ENCODE measurements at regions not wholly inside any gene's neighbourhood (a gene's known extent, or its start where the extent isn't known, plus 50 kb on each side); places are given as distances from the start of the nearest gene placed in this dataset.

DNA sequence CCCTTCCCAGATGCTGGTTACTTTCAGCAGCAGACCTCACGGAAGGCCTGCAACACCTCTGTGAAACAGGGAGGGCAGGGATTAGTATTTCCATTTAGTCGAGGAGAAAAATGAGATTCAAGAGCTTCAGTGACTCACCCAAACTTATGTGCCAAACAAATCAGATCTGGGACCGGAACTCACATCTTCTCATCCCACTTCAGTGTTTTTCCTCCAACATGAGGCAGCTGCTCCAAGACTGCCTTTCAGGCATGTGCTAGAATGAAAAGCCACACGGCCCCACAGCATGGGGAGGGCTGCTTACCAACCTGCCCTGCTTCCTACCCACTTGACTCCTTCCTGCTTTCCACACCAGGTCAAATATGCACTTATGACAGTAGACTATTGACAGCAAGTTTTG is 129.4 kb upstream of the SLC24A5 start:
- H3K4me3 ChIP-seq: no peak overlapping the region
- no peaks in the 10 kb centered on the region for H3K36me3 ChIP-seq
- H3K4me1 ChIP-seq: no peaks in the 10 kb centered on the region
- no peak overlapping the region for H3K27ac ChIP-seq
- H3K9me3 ChIP-seq: no peaks in the 10 kb centered on the region
- H3K9ac ChIP-seq (ENCODE audit: low read depth in 2 of 2, low read length in 2 of 2): no peak overlapping the region
- intact Hi-C loops (cut with DNase I): loop anchor here (10.0 kb wide), 1 partner anchor 437 kb away; no protein-coding TSS in a partner anchor
- no peak for DNase-seq
- no peaks in the 10 kb centered on the region for H3K27me3 ChIP-seq
- TF ChIP-seq CTCF (IDR thresholded peaks at IDR 0.05): no peak

- TF ChIP-seq CTCF (IDR thresholded peaks at IDR 0.05): no peak
- Histone ChIP-seq H3K27me3 (no peaks in the 10 kb centered on the region), H3K9ac (ENCODE audit: low read depth in 2 of 2, low read length in 2 of 2) (no peak overlapping the region), H3K4me3 (no peak overlapping the region), H3K27ac (no peak overlapping the region), H3K9me3 (no peaks in the 10 kb centered on the region), H3K4me1 (no peaks in the 10 kb centered on the region), H3K36me3 (no peaks in the 10 kb centered on the region)
- intact Hi-C loops (cut with DNase I): loop anchor here (10.0 kb wide), 1 partner anchor 438 kb away; no protein-coding TSS in a partner anchor
- DNase-seq: no peak
Measured at GRCh38 chr15:47993051-47993450, 127.7 kb upstream of the SLC24A5 start.

DNA sequence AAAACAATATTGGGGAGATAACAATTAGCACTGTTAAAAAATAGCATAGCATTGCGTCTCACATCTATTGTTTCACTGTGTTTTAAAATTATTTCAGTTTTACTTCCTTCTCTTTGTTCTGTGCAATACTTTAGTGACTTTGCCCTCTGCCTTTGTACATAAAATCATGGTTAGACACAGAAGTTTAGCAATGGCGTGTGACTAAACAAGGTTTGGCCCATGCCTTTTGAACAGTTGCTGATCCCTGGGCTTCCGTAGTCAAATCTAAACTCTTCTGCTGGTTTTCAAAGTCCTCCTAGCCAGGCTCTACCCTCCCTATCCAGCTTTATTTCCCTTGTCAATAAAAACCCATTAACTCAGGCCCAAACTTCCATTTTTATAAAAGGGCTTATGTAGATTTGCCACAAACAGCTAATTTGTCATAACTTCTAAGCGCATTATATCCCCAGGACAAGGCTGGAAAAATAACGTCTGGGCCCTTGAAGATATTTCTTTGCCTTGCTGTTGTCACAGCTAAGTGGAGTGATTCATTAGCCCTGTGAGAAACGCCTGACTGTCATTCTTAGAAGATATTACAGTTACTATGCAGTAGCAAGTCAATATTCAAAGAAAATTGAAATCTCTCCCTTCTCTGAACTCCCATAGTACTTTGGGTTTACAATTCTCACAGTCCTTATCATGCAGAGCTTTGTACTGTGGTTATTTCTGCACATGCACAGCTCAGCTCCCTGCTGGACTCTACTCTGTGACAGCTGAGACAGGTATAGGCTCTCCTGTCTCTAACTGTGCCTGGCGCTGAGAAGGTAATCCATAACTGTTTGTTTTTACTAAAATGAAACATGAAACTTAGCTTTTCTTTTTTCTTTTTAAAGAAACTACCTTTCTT is 123.4 kb upstream of the SLC24A5 start:
- Histone ChIP-seq H3K9ac (ENCODE audit: low read depth in 2 of 2, low read length in 2 of 2) (no peak overlapping the region), H3K27me3 (no peaks in the 10 kb centered on the region), H3K4me3 (no peak overlapping the region), H3K36me3 (no peaks in the 10 kb centered on the region), H3K4me1 (no peaks in the 10 kb centered on the region), H3K27ac (no peak overlapping the region), H3K9me3 (no peaks in the 10 kb centered on the region)
- intact Hi-C loops (cut with DNase I): loop anchor here (10.0 kb wide), 1 partner anchor 443 kb away; no protein-coding TSS in a partner anchor
- TF ChIP-seq CTCF (IDR thresholded peaks at IDR 0.05): no peak
- DNase-seq: no peak

- Histone ChIP-seq H3K9ac (ENCODE audit: low read depth in 2 of 2, low read length in 2 of 2) (no peak overlapping the region), H3K27ac (no peak overlapping the region), H3K4me1 (no peaks in the 10 kb centered on the region), H3K27me3 (no peaks in the 10 kb centered on the region), H3K4me3 (no peak overlapping the region), H3K9me3 (no peaks in the 10 kb centered on the region), H3K36me3 (no peaks in the 10 kb centered on the region)
- DNase-seq: no peak
- TF ChIP-seq CTCF (IDR thresholded peaks at IDR 0.05): no peak
- intact Hi-C loops (cut with DNase I): loop anchor here (10.0 kb wide), 1 partner anchor 444 kb away; no protein-coding TSS in a partner anchor
Measured at GRCh38 chr15:47998619-47999019, 122.2 kb upstream of the SLC24A5 start.

DNA sequence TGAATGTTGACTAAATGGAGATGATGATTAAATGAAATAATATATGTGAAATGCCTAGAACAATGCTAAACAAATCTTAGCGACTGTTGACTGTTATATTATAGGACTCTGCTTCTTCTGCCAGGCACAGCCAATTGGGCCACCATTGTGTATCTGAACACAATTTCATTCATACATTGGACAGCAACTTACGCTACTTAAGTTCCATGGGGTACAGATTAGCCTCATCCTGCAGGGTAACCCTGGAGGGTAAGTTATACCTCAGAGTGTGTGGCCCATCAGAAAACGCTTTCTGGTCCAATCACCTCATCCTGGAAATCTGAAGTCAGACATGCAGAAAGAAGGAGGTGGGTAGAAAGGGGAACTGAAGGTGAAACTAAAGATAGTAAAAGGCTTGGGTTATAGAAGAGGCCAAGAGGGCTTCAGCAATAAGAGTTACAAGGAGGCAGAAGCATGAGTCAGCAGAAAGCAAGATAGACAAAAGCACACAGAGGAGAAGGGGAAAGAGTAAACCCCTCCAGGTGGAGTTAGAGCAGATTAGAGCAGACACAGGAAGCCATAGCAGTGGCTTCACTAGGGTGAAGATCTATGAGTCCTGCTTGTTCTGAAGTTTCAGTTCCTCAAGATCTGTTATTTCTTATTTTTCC is 119.3 kb upstream of the SLC24A5 start:
- H3K4me3 ChIP-seq: no peak overlapping the region
- no peaks in the 10 kb centered on the region for H3K9me3 ChIP-seq
- no peak overlapping the region for H3K9ac ChIP-seq (ENCODE audit: low read depth in 2 of 2, low read length in 2 of 2)
- no peaks in the 10 kb centered on the region for H3K27me3 ChIP-seq
- DNase-seq: no peak
- no peaks in the 10 kb centered on the region for H3K4me1 ChIP-seq
- no peaks in the 10 kb centered on the region for H3K36me3 ChIP-seq
- intact Hi-C loops (cut with DNase I): no loop called here
- TF ChIP-seq CTCF (IDR thresholded peaks at IDR 0.05): no peak
- no peak overlapping the region for H3K27ac ChIP-seq
